Muscle of leg (tissue), 3 donors: ENCODE measurements at regions not wholly inside any gene's neighbourhood (a gene's known extent, or its start where the extent isn't known, plus 50 kb on each side); places are given as distances from the start of the nearest gene placed in this dataset.
"Not testable (repeated sequence)": the region's sequence is repeated elsewhere in the genome, so short reads cannot be mapped to it uniquely, and the experiment has no call there.

Experiments used
- DNase-seq: peaks from one replicate; pipeline ENCODE4 v3.0.0; 2013
- H3K27ac ChIP-seq: one replicate; pipeline ENCODE4 v1.5.1; 2013; ENCODE audit warnings: mild to moderate bottlenecking, low read length, control low read depth
- H3K27me3 ChIP-seq: one replicate; pipeline ENCODE4 v1.6.1; 2013; ENCODE audit warnings: low read length; ENCODE audit not compliant: control insufficient read depth, insufficient read depth
- H3K36me3 ChIP-seq: one replicate; pipeline ENCODE4 v1.6.1; 2013; ENCODE audit warnings: low read length; ENCODE audit not compliant: control insufficient read depth, insufficient read depth
- H3K4me1 ChIP-seq: one replicate; pipeline ENCODE4 v1.6.1; 2013; ENCODE audit warnings: low read length; ENCODE audit not compliant: control insufficient read depth, insufficient read depth
- H3K4me3 ChIP-seq: one replicate; pipeline ENCODE4 v1.5.1; 2013; ENCODE audit warnings: low read length, control low read depth
- H3K9me3 ChIP-seq: replicated peaks from 2 replicates; pipeline ENCODE4 v1.6.1; 2013; ENCODE audit warnings: low read depth, low read length; ENCODE audit not compliant: control insufficient read depth
- WGBS: methylation state at CpG from one replicate; pipeline ENCODE4 v1.1.5; 2013; ENCODE audit warnings: missing lambda C conversion rate; ENCODE audit not compliant: insufficient coverage; 5-methylcytosine and 5-hydroxymethylcytosine counted together

- WGBS, result 60% methylated on average over 1 of the region's 2 CpGs
- Histone ChIP-seq H3K9me3 (no peaks in the 10 kb centered on the region), H3K27me3 (no peaks in the 10 kb centered on the region), H3K27ac (no peak overlapping the region), H3K36me3 (no peaks in the 10 kb centered on the region), H3K4me3 (no peak overlapping the region), H3K4me1 (peaks cover 2% of the 10 kb centered on the region)
- DNase-seq, result no peak
Measured at GRCh38 chr3:147299656-147300055, 106.7 kb downstream of the ZIC4 start.

- Histone ChIP-seq H3K4me1 (peaks cover 2% of the 10 kb centered on the region), H3K36me3 (no peaks in the 10 kb centered on the region), H3K27ac (no peak overlapping the region), H3K4me3 (no peak overlapping the region), H3K27me3 (no peaks in the 10 kb centered on the region), H3K9me3 (no peaks in the 10 kb centered on the region)
- WGBS, result 27% methylated on average over 3 of the region's 4 CpGs
- DNase-seq, result peak; percentile 90
Measured at GRCh38 chr3:147298511-147298982, 107.8 kb downstream of the ZIC4 start.

- 0% methylated on average over 1 of the region's 6 CpGs for WGBS
- H3K27me3 ChIP-seq, result no peaks in the 10 kb centered on the region
- no peak overlapping the region for H3K27ac ChIP-seq
- H3K4me3 ChIP-seq, result no peak overlapping the region
- H3K4me1 ChIP-seq, result peaks cover 2% of the 10 kb centered on the region
- H3K36me3 ChIP-seq, result no peaks in the 10 kb centered on the region
- H3K9me3 ChIP-seq, result no peaks in the 10 kb centered on the region
- DNase-seq, result peak; percentile 26
Measured at GRCh38 chr3:147297761-147298350, 108.5 kb downstream of the ZIC4 start.

GRCh38 chr3:147287370-147287769 lies 119.0 kb downstream of the ZIC4 start:
- not testable (repeated sequence) for DNase-seq, H3K9me3 ChIP-seq, H3K27ac ChIP-seq, H3K27me3 ChIP-seq, H3K36me3 ChIP-seq, H3K4me3 ChIP-seq, H3K4me1 ChIP-seq
- no CpG with 5 or more reads among the region's 4 CpGs for WGBS

- Histone ChIP-seq H3K4me1 (no peaks in the 10 kb centered on the region), H3K4me3 (no peak overlapping the region), H3K27me3 (no peaks in the 10 kb centered on the region), H3K27ac (no peak overlapping the region), H3K9me3 (peaks cover 4% of the 10 kb centered on the region), H3K36me3 (no peaks in the 10 kb centered on the region)
- no CpG with 5 or more reads among the region's 4 CpGs for WGBS
- DNase-seq, result no peak
Measured at GRCh38 chr3:147269907-147270306, 136.4 kb downstream of the ZIC4 start.

- H3K27ac ChIP-seq, result no peak overlapping the region
- H3K27me3 ChIP-seq, result no peaks in the 10 kb centered on the region
- no CpG with 5 or more reads among the region's 3 CpGs for WGBS
- H3K9me3 ChIP-seq, result peaks cover 2% of the 10 kb centered on the region
- no peaks in the 10 kb centered on the region for H3K36me3 ChIP-seq
- no peak overlapping the region for H3K4me3 ChIP-seq
- no peaks in the 10 kb centered on the region for H3K4me1 ChIP-seq
- no peak for DNase-seq
Measured at GRCh38 chr3:147267434-147267833, 138.9 kb downstream of the ZIC4 start.

GRCh38 chr3:147257944-147258343 lies 148.4 kb downstream of the ZIC4 start:
- Histone ChIP-seq H3K9me3 (no peaks in the 10 kb centered on the region), H3K36me3 (no peaks in the 10 kb centered on the region), H3K4me1 (no peaks in the 10 kb centered on the region), H3K4me3 (no peak overlapping the region), H3K27me3 (no peaks in the 10 kb centered on the region), H3K27ac (no peak overlapping the region)
- no peak for DNase-seq
- WGBS, result no CpG with 5 or more reads among the region's 2 CpGs

- H3K36me3 ChIP-seq, result no peaks in the 10 kb centered on the region
- WGBS, result 67% methylated on average over 1 of the region's 2 CpGs
- H3K27me3 ChIP-seq, result no peaks in the 10 kb centered on the region
- no peaks in the 10 kb centered on the region for H3K9me3 ChIP-seq
- no peak for DNase-seq
- no peak overlapping the region for H3K4me3 ChIP-seq
- no peak overlapping the region for H3K27ac ChIP-seq
- H3K4me1 ChIP-seq, result no peaks in the 10 kb centered on the region
Measured at GRCh38 chr3:147256739-147257138, 149.6 kb downstream of the ZIC4 start.

- no peak overlapping the region for H3K4me3 ChIP-seq
- no peaks in the 10 kb centered on the region for H3K36me3 ChIP-seq
- no peaks in the 10 kb centered on the region for H3K4me1 ChIP-seq
- H3K27me3 ChIP-seq, result no peaks in the 10 kb centered on the region
- no peak overlapping the region for H3K27ac ChIP-seq
- H3K9me3 ChIP-seq, result no peaks in the 10 kb centered on the region
- WGBS, result no CpG with 5 or more reads among the region's 4 CpGs
- no peak for DNase-seq
Measured at GRCh38 chr3:147246906-147247305, 159.4 kb downstream of the ZIC4 start.

GRCh38 chr3:147245638-147246037 lies 160.7 kb downstream of the ZIC4 start:
- over 99% methylated on average over 24 of the region's 34 CpGs for WGBS
- not testable (repeated sequence) for DNase-seq, H3K9me3 ChIP-seq, H3K27ac ChIP-seq, H3K4me3 ChIP-seq, H3K4me1 ChIP-seq, H3K36me3 ChIP-seq, H3K27me3 ChIP-seq

- not testable (repeated sequence) for H3K4me1 ChIP-seq, H3K36me3 ChIP-seq, H3K27ac ChIP-seq, DNase-seq, H3K4me3 ChIP-seq, H3K27me3 ChIP-seq, H3K9me3 ChIP-seq
- 73% methylated on average over 7 of the region's 10 CpGs for WGBS
Measured at GRCh38 chr3:147245022-147245421, 161.3 kb downstream of the ZIC4 start.
